Heart right ventricle (tissue), 16 donors: ENCODE measurements at regions not wholly inside any gene's neighbourhood (a gene's known extent, or its start where the extent isn't known, plus 50 kb on each side); places are given as distances from the start of the nearest gene placed in this dataset.

Source experiments
- ATAC-seq, 8 donors: fragments of 200-7000 bp; cut with Tn5 transposase; one replicate each; pipeline ENCODE4 v1.9.1; 2020; ENCODE audit warnings: mild to moderate bottlenecking in 8 of 8, moderate library complexity in 8 of 8, moderate number of reproducible peaks in 1 of 8
- DNase-seq, 2 donors: peaks; one replicate each; pipeline ENCODE4 v3.0.0-alpha.2; 2020
- H3K27ac ChIP-seq, 10 donors: fragments of 200-600 bp; sonication (generic) in 2 of 10; one replicate each; pipeline versions ENCODE4 v1.5.0 to v1.8.0; 2020 to 2022; ENCODE audit warnings: mild to moderate bottlenecking in 3 of 10
- H3K27me3 ChIP-seq, 7 donors: fragments of 200-600 bp; one replicate each; pipeline ENCODE4 v1.8.0; 2021 to 2022; ENCODE audit warnings: mild to moderate bottlenecking in 2 of 7
- H3K36me3 ChIP-seq, 9 donors: fragments of 200-600 bp; sonication (generic) in 1 of 9; one replicate each; pipeline versions ENCODE4 v1.5.0 to v1.8.0; 2020 to 2022; ENCODE audit warnings: mild to moderate bottlenecking in 2 of 9
- H3K4me1 ChIP-seq, 9 donors: fragments of 200-600 bp; sonication (generic) in 1 of 9; one replicate each; pipeline versions ENCODE4 v1.5.0 to v1.8.0; 2020 to 2022; ENCODE audit warnings: mild to moderate bottlenecking in 4 of 9
- H3K4me3 ChIP-seq, 10 donors: fragments of 200-600 bp; sonication (generic) in 2 of 10; one replicate each; pipeline versions ENCODE4 v1.5.0 to v1.8.0; 2020 to 2022; ENCODE audit warnings: mild to moderate bottlenecking in 7 of 10, moderate library complexity in 2 of 10
- H3K9me3 ChIP-seq, 11 donors: fragments of 200-600 bp in 10 of 11; sonication (generic) in 2 of 11; one replicate each; pipeline versions ENCODE4 v1.5.0 to v1.8.0; 2013 to 2022; ENCODE audit warnings: mild to moderate bottlenecking in 2 of 11, control low read depth in 1 of 11, moderate library complexity in 1 of 11
- CTCF ChIP-seq, 9 donors: fragments of 200-600 bp; sonication (generic) in 2 of 9; IDR thresholded peaks; one replicate each; pipeline versions ENCODE4 v1.5.0 to v1.8.0; 2021 to 2022; ENCODE audit warnings: antibody characterized with exemption in 9 of 9, mild to moderate bottlenecking in 5 of 9, moderate library complexity in 1 of 9
- WGBS, 2 donors: extraction: QIAGEN DNeasy Blood & Tissue Kit; methylation state at CpG; one replicate each; pipeline ENCODE4 v1.1.7; 2013; ENCODE audit warnings: inconsistent platforms in 1 of 2; 5-methylcytosine and 5-hydroxymethylcytosine counted together
- intact Hi-C, 10 donors: fragments of 100-400 bp; cut with DNase I; formaldehyde crosslinking; loops; one replicate each; pipeline versions ENCODE4 v1.11.1 to v1.14.2; 2022
- donor health status: Arrhythmogenic right ventricular cardiomyopathy.
- donor health status: ischemic (EF 13 %, LVEDD 7.1; RV severe dilation, severe dysfunction).
- donor health status: healthy with polysubstance abuse.
- donor health status: DM: no; HTN: yes; CAD: no.
- donor health status: DM: no; HTN: no; CAD: no.
- donor health status: ischemic (EF 25% LVEDD 6.9; RV normal size, moderate dysfunction).
- donor health status: ischemic (EF 25% LVEDD 5.7; RV mildly dilated, moderate dysfunction).
- donor health status: healthy.
- donor health status: DM: yes; HTN: yes; CAD: no.
- donor health status: Ischemic cardiomyopathy.
- donor health status: ischemic (EF 35%, LVEDD 5.7; RV mildly dilated, moderate dysfunction).
- donor health status: nonischemic (EF 11% LVEDD 7.7; RV severe dilation, severe dysfunction).
- donor health status: DM: yes; HTN: yes; CAD: no.
- donor health status: PGD.
- donor health status: ischemic (EF 29% LVEDD 5.4; RV normal size, mild dysfunction).
- donor health status: nonischemic (EF 23%, LVEDD 6.1; RV moderate dilation, normal function).

DNA sequence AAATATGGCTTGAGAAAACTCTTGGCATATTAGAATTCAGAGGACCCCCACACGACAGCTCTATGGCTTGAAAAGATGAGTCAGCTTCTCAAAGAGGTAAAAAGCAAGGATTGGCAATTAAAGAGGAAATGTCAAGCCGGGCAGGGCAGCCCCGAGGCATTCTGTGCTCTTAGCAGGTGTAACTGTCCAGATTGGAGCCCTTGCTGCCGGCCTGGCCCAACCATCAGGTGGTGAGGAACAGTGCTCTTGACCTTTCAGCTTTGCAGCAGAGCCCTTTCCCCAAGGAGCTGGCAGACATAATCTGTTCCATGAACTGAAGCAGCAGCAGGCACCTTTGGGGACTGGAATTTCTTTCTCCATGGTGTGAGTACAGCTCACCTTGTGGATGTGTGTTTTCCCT lies 287.8 kb downstream of the UTP18 start:
- intact Hi-C loops = no loop called here
- Histone ChIP-seq H3K27ac (no peak overlapping the region), H3K27me3 (peaks cover 0 to 8% (median 0%) of the 10 kb centered on the region in 7 donors), H3K4me1 (no peaks in the 10 kb centered on the region), H3K36me3 (no peaks in the 10 kb centered on the region), H3K4me3 (no peak overlapping the region), H3K9me3 (no peaks in the 10 kb centered on the region)
- DNase-seq (no peak), ATAC-seq (no peak)
- TF ChIP-seq CTCF (IDR thresholded peaks at IDR 0.05) = no peak
- WGBS, 2 donors = 62 to 78% methylated on average over 2 to 4 of the region's 4 CpGs

- Histone ChIP-seq H3K4me3 (no peak overlapping the region), H3K4me1 (no peaks in the 10 kb centered on the region), H3K27me3 (peaks cover 0 to 17% (median 4%) of the 10 kb centered on the region in 7 donors), H3K9me3 (no peaks in the 10 kb centered on the region), H3K27ac (no peak overlapping the region), H3K36me3 (no peaks in the 10 kb centered on the region)
- ATAC-seq (no peak), DNase-seq (no peak)
- TF ChIP-seq CTCF (IDR thresholded peaks at IDR 0.05) = no peak
- 94 to 95% methylated on average over 1 of the region's 1 CpG for WGBS, 2 donors
- intact Hi-C loops = no loop called here
Observed at GRCh38 chr17:51555153-51555552, 294.8 kb downstream of the UTP18 start.

GRCh38 chr17:51559778-51560177 lies 299.4 kb downstream of the UTP18 start:
- Histone ChIP-seq H3K9me3 (no peaks in the 10 kb centered on the region), H3K27ac (no peak overlapping the region), H3K27me3 (peaks cover 0 to 27% (median 7%) of the 10 kb centered on the region in 7 donors), H3K36me3 (no peaks in the 10 kb centered on the region), H3K4me1 (no peaks in the 10 kb centered on the region), H3K4me3 (no peak overlapping the region)
- TF ChIP-seq CTCF (IDR thresholded peaks at IDR 0.05) = no peak
- intact Hi-C loops = no loop called here
- WGBS, 2 donors = 65 to 68% methylated on average over 3 of the region's 3 CpGs
- DNase-seq (no peak), ATAC-seq (no peak)

DNA sequence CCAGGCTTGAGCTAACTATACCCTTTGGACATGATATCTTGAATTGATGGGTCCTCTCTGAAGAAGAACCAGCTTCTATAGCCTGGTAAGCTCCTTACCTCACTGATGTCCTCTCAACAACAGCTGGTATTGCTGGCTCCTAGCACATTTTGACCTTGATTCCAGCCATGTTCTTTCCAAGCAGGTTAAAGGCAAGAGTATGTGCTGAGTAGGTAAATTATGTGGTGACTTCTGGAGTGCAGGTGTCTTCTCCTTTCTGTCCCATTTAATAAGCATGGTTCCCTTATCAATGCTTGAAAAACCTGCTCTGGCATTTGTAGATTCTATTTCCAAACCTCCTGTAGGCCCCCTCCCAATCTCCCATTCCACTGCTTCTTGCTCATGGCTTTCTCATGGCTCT lies 300.1 kb downstream of the UTP18 start:
- DNase-seq (no peak), ATAC-seq (no peak)
- H3K27ac ChIP-seq = no peak overlapping the region
- H3K36me3 ChIP-seq = no peaks in the 10 kb centered on the region
- H3K27me3 ChIP-seq = peaks cover 0 to 27% (median 7%) of the 10 kb centered on the region in 7 donors
- H3K4me1 ChIP-seq = no peaks in the 10 kb centered on the region
- intact Hi-C loops = no loop called here
- TF ChIP-seq CTCF (IDR thresholded peaks at IDR 0.05) = no peak
- no peak overlapping the region for H3K4me3 ChIP-seq
- H3K9me3 ChIP-seq = no peaks in the 10 kb centered on the region

DNA sequence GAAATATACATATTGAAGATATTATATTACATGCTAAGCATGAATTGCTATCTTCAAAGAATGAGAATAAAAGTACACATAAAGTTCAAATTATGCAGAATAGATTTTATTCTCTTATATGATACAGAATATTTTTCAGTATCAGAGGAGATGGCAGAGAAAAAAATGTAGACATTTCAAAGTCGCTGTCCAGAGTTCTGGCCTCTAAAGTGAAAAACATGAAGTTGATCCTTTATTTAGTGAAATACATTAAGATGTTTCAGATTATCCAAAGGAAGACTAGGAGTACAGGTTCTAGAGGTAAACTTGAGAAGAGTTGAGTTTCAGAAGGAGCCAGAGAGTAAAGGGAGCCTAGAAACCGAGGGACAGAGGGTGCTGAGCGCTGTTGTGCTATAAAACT lies 303.6 kb downstream of the UTP18 start:
- peaks cover 0 to 2% (median 0%) of the 10 kb centered on the region in 11 donors for H3K9me3 ChIP-seq
- intact Hi-C loops = no loop called here
- H3K27ac ChIP-seq = no peak overlapping the region
- no peak overlapping the region for H3K4me3 ChIP-seq
- WGBS, 2 donors = 75 to 78% methylated on average over 3 of the region's 3 CpGs
- H3K27me3 ChIP-seq = peaks cover 0 to 31% (median 7%) of the 10 kb centered on the region in 7 donors
- no peak for ATAC-seq
- no peaks in the 10 kb centered on the region for H3K36me3 ChIP-seq
- TF ChIP-seq CTCF (IDR thresholded peaks at IDR 0.05) = no peak
- no peaks in the 10 kb centered on the region for H3K4me1 ChIP-seq
- no peak for DNase-seq
